ENCODE measurements at regions not wholly inside any gene's neighbourhood (a gene's known extent, or its start where the extent isn't known, plus 50 kb on each side); places are given as distances from the start of the nearest gene placed in this dataset.

- TF ChIP-seq POLR2A (IDR thresholded peaks at IDR 0.05) (no peak), CTCF (IDR thresholded peaks at IDR 0.05 in 4 of 5, conservative IDR thresholded peaks at IDR 0.05 in 1 of 5) (no peak)
These were observed 142.0 kb downstream of the ZNF608 start for GRCh38 chr5:124604419-124604818.

Measured in gastrocnemius medialis (tissue), 4 donors.